ENCODE measurements at regions not wholly inside any gene's neighbourhood (a gene's known extent, or its start where the extent isn't known, plus 50 kb on each side); places are given as distances from the start of the nearest gene placed in this dataset.
"Not testable (repeated sequence)": the region's sequence is repeated elsewhere in the genome, so short reads cannot be mapped to it uniquely, and the experiment has no call there.

DNA sequence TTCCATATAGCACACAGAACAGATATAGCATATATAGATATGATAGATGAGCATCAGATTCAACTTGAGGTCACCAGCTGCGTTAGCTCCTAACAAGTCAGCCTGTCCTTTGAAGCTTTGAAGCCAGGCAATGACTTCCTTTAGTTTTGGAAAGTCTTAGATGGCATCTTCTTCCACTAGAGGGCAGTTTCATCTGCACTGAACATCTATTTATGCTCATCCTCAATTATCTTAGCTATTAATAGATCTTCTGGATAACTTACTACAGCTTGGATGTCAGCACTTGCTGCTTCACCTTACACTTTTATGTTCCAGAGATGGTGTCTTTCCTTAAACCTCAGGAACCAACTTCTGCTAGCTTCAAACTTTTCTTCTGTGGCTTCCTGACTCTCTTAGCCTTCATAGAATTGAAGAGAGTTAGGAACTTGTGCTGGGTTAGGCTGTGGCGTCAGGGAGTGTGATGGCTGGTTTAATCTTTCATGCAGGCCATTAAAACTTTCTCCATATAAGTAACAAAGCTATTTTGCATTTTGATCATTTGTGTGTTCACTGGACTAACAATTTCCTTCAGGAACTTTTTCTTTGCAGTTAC, 1401.4 kb downstream of the EFNA5 start:
- H3K27ac ChIP-seq: no peak overlapping the region
- no peaks in the 10 kb centered on the region for H3K27me3 ChIP-seq
- H3K4me1 ChIP-seq: no peaks in the 10 kb centered on the region
- TF ChIP-seq, protein P1, sequence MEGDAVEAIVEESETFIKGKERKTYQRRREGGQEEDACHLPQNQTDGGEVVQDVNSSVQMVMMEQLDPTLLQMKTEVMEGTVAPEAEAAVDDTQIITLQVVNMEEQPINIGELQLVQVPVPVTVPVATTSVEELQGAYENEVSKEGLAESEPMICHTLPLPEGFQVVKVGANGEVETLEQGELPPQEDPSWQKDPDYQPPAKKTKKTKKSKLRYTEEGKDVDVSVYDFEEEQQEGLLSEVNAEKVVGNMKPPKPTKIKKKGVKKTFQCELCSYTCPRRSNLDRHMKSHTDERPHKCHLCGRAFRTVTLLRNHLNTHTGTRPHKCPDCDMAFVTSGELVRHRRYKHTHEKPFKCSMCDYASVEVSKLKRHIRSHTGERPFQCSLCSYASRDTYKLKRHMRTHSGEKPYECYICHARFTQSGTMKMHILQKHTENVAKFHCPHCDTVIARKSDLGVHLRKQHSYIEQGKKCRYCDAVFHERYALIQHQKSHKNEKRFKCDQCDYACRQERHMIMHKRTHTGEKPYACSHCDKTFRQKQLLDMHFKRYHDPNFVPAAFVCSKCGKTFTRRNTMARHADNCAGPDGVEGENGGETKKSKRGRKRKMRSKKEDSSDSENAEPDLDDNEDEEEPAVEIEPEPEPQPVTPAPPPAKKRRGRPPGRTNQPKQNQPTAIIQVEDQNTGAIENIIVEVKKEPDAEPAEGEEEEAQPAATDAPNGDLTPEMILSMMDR (IDR thresholded peaks at IDR 0.05): peak in 10 of 12 donors; percentile 16 to 51 (median 28)
- no peak for TF ChIP-seq POLR2A (IDR thresholded peaks at IDR 0.05)
- ATAC-seq: no peak
- no peaks in the 10 kb centered on the region for H3K36me3 ChIP-seq
- 68 to 76% (median 69%) methylated on average over 2 of the region's 2 CpGs for WGBS, 4 donors
- H3K4me3 ChIP-seq: no peak overlapping the region
- intact Hi-C loops (cut with DNase I): loop anchor here in 1 of 10 donors (10.0 kb wide), 1 partner anchor 1405 kb away; the partner anchor contains the start of gene EFNA5
- H3K9me3 ChIP-seq: peaks cover 0 to 13% (median 0%) of the 10 kb centered on the region in 12 donors
- no peak for DNase-seq

- intact Hi-C loops (cut with DNase I): loop anchor here in 1 of 10 donors (10.0 kb wide), 1 partner anchor 1408 kb away; the partner anchor contains the start of gene EFNA5
- no peak for DNase-seq
- Histone ChIP-seq H3K36me3 (no peaks in the 10 kb centered on the region), H3K4me1 (no peaks in the 10 kb centered on the region), H3K27me3 (no peaks in the 10 kb centered on the region), H3K4me3 (no peak overlapping the region), H3K9me3 (no peaks in the 10 kb centered on the region), H3K27ac (no peak overlapping the region)
- no peak for ATAC-seq
- no peak for TF ChIP-seq POLR2A (IDR thresholded peaks at IDR 0.05)
- TF ChIP-seq, protein P1 (IDR thresholded peaks at IDR 0.05): no peak
- WGBS, 4 donors: 69 to 82% (median 75%) methylated on average over 3 of the region's 3 CpGs
Measured at GRCh38 chr5:106267256-106267655, 1403.5 kb downstream of the EFNA5 start.

DNA sequence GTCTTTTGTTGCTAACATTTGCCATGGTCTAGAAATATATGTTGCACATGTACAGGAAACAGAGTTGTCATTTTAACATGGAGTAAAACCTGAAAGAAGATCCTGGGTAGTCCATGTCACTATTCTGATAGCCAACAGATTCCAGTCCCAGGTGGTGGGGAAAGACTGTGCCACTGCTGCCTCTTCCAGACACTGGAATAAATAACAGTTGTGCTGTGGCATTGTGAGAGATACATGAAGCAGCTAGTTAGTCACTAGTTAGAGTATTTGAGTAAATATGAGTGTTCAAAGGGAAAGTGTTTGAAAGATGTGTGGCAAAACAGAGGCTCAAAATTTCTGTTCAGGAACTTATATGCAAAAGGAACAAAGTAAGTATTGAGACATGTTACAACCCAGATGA, 1408.3 kb downstream of the EFNA5 start:
- TF ChIP-seq, protein P1 (IDR thresholded peaks at IDR 0.05): no peak
- no peak for TF ChIP-seq POLR2A (IDR thresholded peaks at IDR 0.05)
- Histone ChIP-seq H3K27ac (no peak overlapping the region), H3K36me3 (no peaks in the 10 kb centered on the region), H3K27me3 (no peaks in the 10 kb centered on the region), H3K4me1 (no peaks in the 10 kb centered on the region), H3K4me3 (no peak overlapping the region), H3K9me3 (no peaks in the 10 kb centered on the region)
- ATAC-seq: no peak
- intact Hi-C loops (cut with DNase I): loop anchor here in 1 of 10 donors (10.0 kb wide), 1 partner anchor 1412 kb away; the partner anchor contains the start of gene EFNA5
- DNase-seq: no peak

DNA sequence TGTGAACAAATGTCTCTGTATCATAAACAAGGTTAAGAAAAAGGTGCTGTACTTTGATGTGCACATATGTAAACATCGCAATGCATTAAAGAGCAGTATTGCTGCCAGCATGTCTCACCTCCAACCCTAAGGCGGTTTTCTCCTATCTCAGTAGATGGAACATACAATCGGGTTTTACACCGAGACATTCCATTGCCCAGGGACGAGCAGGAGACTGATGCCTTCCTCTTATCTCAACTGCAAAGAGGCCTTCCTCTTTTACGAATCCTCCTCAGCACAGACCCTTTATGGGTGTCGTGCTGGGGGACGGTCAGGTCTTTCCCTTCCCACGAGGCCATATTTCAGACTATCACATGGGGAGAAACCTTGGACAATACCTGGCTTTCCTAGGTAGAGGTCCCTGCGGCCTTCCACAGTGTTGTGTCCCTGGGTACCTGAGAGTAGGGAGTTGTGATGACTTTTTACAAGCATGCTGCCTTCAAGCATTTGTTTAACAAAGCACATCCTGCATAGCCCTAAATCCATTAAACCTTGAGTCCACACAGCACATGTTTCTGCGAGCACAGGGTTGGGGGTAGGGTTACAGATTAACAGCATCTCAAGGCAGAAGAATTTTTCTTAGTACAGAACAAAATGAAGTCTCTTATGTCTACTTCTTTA, 1411.2 kb downstream of the EFNA5 start:
- not testable (repeated sequence) for H3K4me1 ChIP-seq, H3K4me3 ChIP-seq, H3K36me3 ChIP-seq, ATAC-seq, H3K27me3 ChIP-seq, DNase-seq, H3K9me3 ChIP-seq, H3K27ac ChIP-seq
- intact Hi-C loops (cut with DNase I): loop anchor here in 1 of 10 donors (10.0 kb wide), 1 partner anchor 1415 kb away; the partner anchor contains the start of gene EFNA5
- WGBS, 4 donors: 70 to 78% (median 77%) methylated on average over 11 of the region's 11 CpGs
